PC-9 (cell line): ENCODE measurements at regions not wholly inside any gene's neighbourhood (a gene's known extent, or its start where the extent isn't known, plus 50 kb on each side); places are given as distances from the start of the nearest gene placed in this dataset.

Experiments
- EZH2 ChIP-seq: fragments of 200-600 bp; sonication (generic); IDR thresholded peaks from 2 replicates; pipeline ENCODE4 v1.8.0; 2017; ENCODE audit warnings: antibody characterized with exemption, low read depth
- TF ChIP-seq, protein P1 (sequence below): fragments of 200-600 bp; sonication (generic); conservative IDR thresholded peaks from 2 replicates; pipeline ENCODE4 v1.6.1; 2017; ENCODE audit warnings: mixed run types, antibody characterized with exemption, mild to moderate bottlenecking, moderate library complexity

DNA sequence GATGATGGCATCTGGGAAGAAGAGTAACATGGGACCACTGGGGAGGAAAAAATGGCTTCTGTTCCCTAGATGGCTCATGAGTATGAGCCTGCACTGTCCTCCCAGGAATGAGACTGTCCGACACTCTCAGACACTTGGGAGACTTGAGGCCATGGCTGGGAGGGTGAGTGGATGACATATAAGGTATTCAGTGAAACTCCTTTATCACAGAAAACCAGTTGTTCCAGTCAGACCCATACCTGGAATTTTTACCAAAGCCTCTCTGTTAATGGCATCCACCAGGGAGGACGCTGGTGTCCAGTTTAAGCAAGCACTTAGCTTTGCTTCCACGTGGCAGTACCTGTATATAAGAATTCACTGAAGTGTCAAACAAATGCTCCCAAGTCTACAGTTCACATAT lies 116.7 kb upstream of the C10orf90 start:
- TF ChIP-seq, protein P1, sequence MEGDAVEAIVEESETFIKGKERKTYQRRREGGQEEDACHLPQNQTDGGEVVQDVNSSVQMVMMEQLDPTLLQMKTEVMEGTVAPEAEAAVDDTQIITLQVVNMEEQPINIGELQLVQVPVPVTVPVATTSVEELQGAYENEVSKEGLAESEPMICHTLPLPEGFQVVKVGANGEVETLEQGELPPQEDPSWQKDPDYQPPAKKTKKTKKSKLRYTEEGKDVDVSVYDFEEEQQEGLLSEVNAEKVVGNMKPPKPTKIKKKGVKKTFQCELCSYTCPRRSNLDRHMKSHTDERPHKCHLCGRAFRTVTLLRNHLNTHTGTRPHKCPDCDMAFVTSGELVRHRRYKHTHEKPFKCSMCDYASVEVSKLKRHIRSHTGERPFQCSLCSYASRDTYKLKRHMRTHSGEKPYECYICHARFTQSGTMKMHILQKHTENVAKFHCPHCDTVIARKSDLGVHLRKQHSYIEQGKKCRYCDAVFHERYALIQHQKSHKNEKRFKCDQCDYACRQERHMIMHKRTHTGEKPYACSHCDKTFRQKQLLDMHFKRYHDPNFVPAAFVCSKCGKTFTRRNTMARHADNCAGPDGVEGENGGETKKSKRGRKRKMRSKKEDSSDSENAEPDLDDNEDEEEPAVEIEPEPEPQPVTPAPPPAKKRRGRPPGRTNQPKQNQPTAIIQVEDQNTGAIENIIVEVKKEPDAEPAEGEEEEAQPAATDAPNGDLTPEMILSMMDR = no peak
- TF ChIP-seq EZH2 = no peak
